ENCODE measurements at regions not wholly inside any gene's neighbourhood (a gene's known extent, or its start where the extent isn't known, plus 50 kb on each side); places are given as distances from the start of the nearest gene placed in this dataset.

DNA sequence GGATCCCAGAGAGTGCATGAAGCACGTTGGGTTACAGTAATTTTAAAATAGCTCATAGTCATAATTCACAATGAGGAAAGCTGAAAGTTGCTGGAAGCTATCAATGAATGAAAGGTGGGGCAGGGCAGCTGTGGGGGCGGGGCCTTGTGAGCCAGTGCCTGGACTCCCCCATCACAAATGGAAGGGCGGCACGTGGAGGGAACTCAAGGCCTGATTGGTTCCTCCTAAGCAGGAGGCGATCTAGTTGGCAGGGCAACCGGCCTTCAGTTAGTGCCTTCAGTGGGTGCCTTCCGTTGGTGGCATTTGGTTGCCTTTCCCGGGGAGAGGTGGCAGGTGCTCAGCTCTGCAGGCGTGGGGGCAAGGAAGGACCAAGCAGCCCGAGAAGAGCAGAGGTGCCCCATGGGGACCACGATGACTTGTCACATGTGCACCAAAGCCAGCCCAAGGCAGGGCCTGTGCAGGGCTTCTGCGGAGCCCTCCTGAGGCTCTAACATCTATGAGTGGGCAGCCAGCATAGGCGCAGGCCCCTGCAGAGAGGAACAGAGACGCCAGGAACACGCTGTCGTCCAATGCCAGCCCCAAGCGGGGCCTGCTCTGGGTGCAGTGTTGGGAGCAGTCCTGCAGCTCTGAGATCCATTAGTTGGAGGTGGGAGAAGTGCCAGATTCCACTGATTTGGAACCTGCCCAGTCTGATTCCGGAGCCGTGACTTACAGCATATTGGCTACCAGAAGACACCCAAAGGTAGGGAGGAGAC, 59.8 kb upstream of the PDSS1 start:
- no peak overlapping the region for H3K27ac ChIP-seq
- no peak for DNase-seq (ENCODE audit: low spot score)
- TF ChIP-seq, protein P1, sequence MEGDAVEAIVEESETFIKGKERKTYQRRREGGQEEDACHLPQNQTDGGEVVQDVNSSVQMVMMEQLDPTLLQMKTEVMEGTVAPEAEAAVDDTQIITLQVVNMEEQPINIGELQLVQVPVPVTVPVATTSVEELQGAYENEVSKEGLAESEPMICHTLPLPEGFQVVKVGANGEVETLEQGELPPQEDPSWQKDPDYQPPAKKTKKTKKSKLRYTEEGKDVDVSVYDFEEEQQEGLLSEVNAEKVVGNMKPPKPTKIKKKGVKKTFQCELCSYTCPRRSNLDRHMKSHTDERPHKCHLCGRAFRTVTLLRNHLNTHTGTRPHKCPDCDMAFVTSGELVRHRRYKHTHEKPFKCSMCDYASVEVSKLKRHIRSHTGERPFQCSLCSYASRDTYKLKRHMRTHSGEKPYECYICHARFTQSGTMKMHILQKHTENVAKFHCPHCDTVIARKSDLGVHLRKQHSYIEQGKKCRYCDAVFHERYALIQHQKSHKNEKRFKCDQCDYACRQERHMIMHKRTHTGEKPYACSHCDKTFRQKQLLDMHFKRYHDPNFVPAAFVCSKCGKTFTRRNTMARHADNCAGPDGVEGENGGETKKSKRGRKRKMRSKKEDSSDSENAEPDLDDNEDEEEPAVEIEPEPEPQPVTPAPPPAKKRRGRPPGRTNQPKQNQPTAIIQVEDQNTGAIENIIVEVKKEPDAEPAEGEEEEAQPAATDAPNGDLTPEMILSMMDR (IDR thresholded peaks at IDR 0.05): no peak
- H3K4me3 ChIP-seq: no peak overlapping the region

DNA sequence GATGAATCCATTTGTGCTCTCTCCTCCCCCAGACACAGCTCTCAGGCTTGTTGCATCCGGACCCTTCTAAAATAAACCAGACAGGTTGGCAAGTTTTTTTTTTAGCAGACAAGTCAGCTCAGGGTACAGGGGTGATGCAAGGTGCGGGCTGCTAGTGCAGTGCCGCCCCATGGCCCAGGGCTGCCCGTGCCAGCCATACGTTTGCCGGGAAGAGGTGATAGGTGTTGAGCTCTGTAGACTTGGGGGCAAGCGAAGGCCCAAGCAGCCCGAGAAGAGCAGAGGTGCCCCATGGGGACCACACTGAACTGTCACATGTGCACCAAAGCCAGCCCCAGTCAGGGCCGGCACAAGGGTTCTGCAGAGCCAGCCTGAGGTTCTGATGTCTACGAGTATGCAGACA, 57.1 kb upstream of the PDSS1 start:
- Histone ChIP-seq H3K4me3 (no peak overlapping the region), H3K27ac (no peak overlapping the region)
- TF ChIP-seq, protein P1 (IDR thresholded peaks at IDR 0.05): no peak
- DNase-seq (ENCODE audit: low spot score): no peak

DNA sequence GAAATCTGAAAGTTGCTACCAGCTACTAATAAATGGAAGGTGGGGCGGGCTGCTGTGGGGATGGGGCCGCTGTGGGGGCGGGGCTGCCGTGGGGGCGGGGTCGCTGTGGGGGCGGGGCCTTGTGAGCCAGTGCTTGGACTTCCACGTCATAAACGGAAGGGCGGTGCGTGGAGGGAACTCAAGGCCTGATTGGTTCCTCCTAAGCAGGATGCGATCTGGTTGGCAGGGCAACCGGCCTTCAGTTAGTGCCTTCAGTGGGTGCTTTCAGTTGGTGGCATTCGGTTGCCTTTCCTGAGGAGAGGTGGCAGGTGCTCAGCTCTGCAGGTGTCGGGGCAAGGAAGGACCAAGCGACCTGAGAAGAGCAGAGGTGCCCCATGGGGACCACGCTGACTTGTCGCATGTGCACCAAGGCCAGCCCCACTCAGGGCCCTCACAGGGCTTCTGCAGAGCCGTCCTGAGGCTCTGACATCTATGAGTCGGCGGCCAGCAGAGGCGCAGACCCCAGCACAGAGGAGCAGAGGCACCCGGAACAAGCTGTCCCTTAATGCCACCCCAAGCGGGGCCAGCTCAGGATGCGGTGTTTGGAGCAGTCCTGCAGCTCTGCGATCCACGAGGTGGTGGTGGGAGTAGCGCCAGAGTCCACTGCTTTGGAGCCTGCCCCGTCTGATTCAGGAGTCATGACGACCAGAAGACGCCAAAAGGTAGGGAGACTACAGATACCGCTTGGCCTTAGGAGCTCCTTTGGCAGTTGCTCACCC, 54.4 kb upstream of the PDSS1 start:
- DNase-seq (ENCODE audit: low spot score): no peak
- TF ChIP-seq, protein P1 (IDR thresholded peaks at IDR 0.05): no peak
- no peak overlapping the region for H3K4me3 ChIP-seq
- no peak overlapping the region for H3K27ac ChIP-seq

DNA sequence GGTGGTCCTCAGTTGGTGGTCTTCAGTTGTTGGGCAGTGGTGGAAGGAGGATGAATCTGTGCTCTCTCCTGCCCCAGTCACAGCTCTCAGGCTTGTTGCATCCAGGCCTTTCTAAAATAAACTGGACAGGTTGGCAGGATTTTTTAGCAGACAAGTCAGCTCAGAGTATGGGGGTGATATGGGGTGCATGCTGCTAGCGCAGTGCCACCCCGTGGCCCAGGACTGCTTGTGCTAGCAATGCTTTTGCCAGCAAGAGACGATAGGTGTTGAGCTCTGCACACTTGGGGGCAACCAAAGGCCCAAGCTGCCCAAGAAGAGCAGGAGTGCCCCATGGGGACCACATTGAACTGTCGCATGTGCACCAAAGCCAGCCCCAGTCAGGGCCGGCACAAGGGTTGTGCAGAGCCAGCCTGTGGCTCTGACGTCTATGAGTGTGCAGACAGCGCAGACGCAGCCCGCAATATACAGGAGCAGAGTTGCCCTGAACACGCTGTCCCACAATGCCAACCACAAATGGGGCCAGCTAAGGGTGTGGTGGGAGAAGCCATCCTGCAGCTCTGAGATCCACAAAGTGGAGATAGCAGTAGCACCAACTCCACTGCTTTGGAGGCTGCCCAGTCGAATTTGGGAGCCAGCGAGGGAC, 49.8 kb upstream of the PDSS1 start:
- no peak overlapping the region for H3K27ac ChIP-seq
- no peak for DNase-seq (ENCODE audit: low spot score)
- TF ChIP-seq, protein P1 (IDR thresholded peaks at IDR 0.05): no peak
- H3K4me3 ChIP-seq: no peak overlapping the region

Data from coronary artery (tissue), 2 donors.